Aorta (tissue), 5 donors: ENCODE measurements at regions not wholly inside any gene's neighbourhood (a gene's known extent, or its start where the extent isn't known, plus 50 kb on each side); places are given as distances from the start of the nearest gene placed in this dataset.

ENCODE experiments used
- ATAC-seq: fragments of 200-7000 bp; cut with Tn5 transposase; one replicate; pipeline ENCODE4 v1.9.1; 2022; ENCODE audit warnings: moderate library complexity; ENCODE audit not compliant: low FRiP score
- DNase-seq, 2 donors: peaks; one replicate each; pipeline ENCODE4 v3.0.0-alpha.2; 2020
- H3K27ac ChIP-seq, 2 donors: one replicate each; pipeline ENCODE4 v1.5.1; 2013; ENCODE audit warnings: low read length in 2 of 2, mild to moderate bottlenecking in 2 of 2, moderate library complexity in 2 of 2, control low read depth in 1 of 2, inconsistent platforms in 1 of 2, low read depth in 1 of 2
- H3K27me3 ChIP-seq, 2 donors: one replicate each; pipeline ENCODE4 v1.6.1; 2013; ENCODE audit warnings: control low read depth in 1 of 2, low read length in 1 of 2, mild to moderate bottlenecking in 1 of 2, moderate library complexity in 1 of 2; ENCODE audit not compliant: insufficient read depth in 2 of 2, control insufficient read depth in 1 of 2
- H3K36me3 ChIP-seq, 2 donors: one replicate each; pipeline ENCODE4 v1.6.1; 2013; ENCODE audit warnings: control low read depth in 1 of 2, low read length in 1 of 2, mild to moderate bottlenecking in 1 of 2; ENCODE audit not compliant: insufficient read depth in 2 of 2, control insufficient read depth in 1 of 2
- H3K4me1 ChIP-seq, 2 donors: one replicate each; pipeline ENCODE4 v1.6.1; 2013; ENCODE audit warnings: low read length in 2 of 2, control low read depth in 1 of 2, mild to moderate bottlenecking in 1 of 2, moderate library complexity in 1 of 2; ENCODE audit not compliant: insufficient read depth in 2 of 2, control insufficient read depth in 1 of 2
- H3K4me3 ChIP-seq, 2 donors: one replicate each; pipeline ENCODE4 v1.5.1; 2013; ENCODE audit warnings: low read length in 2 of 2, control low read depth in 1 of 2, mild to moderate bottlenecking in 1 of 2
- H3K9me3 ChIP-seq: one replicate; pipeline ENCODE4 v1.6.1; 2013; ENCODE audit warnings: mild to moderate bottlenecking, low read length; ENCODE audit not compliant: control insufficient read depth
- WGBS, 2 donors: extraction: QIAGEN DNeasy Blood & Tissue Kit; methylation state at CpG; one replicate each; pipeline ENCODE4 v1.1.7; 2013; 5-methylcytosine and 5-hydroxymethylcytosine counted together
- intact Hi-C, 2 donors: fragments of 100-400 bp; cut with DNase I; formaldehyde crosslinking; loops; one replicate each; pipeline versions ENCODE4 v1.14.2 to v1.15.0; 2022
- donor health status: healthy with polysubstance abuse.
- donor health status: Bipolar disorder and iron deficiency.
- donor health status: DM: no; HTN: no; CAD: no.
- donor health status: DM: no; HTN: no; CAD: no.
- donor health status: DM: yes; HTN: yes; CAD: no.

- WGBS, 2 donors: 44 to 61% methylated on average over 7 of the region's 7 CpGs
- Histone ChIP-seq H3K4me1 (no peaks in the 10 kb centered on the region), H3K4me3 (no peak overlapping the region), H3K27me3 (no peaks in the 10 kb centered on the region), H3K36me3 (no peaks in the 10 kb centered on the region), H3K27ac (no peak overlapping the region), H3K9me3 (peaks cover 1% of the 10 kb centered on the region)
- intact Hi-C loops: no loop called here
- ATAC-seq (no peak), DNase-seq (no peak)
These were observed 1519.7 kb downstream of the BRD1 start for GRCh38 chr22:48307931-48308330.

- 78 to 81% methylated on average over 19 of the region's 19 CpGs for WGBS, 2 donors
- ATAC-seq: no peak
- Histone ChIP-seq H3K27ac (no peak overlapping the region), H3K4me3 (no peak overlapping the region), H3K27me3 (no peaks in the 10 kb centered on the region), H3K36me3 (no peaks in the 10 kb centered on the region), H3K9me3 (no peaks in the 10 kb centered on the region), H3K4me1 (no peaks in the 10 kb centered on the region)
- intact Hi-C loops: no loop called here
- no peak for DNase-seq
These were observed 1520.7 kb downstream of the BRD1 start for GRCh38 chr22:48306785-48307510.

- Histone ChIP-seq H3K9me3 (no peaks in the 10 kb centered on the region), H3K36me3 (no peaks in the 10 kb centered on the region), H3K4me3 (no peak overlapping the region), H3K27me3 (no peaks in the 10 kb centered on the region), H3K27ac (no peak overlapping the region), H3K4me1 (no peaks in the 10 kb centered on the region)
- ATAC-seq (no peak), DNase-seq (no peak)
- 79 to 81% methylated on average over 8 of the region's 8 CpGs for WGBS, 2 donors
- intact Hi-C loops: no loop called here
These were observed 1521.4 kb downstream of the BRD1 start for GRCh38 chr22:48306284-48306683.

GRCh38 chr22:48305726-48306235, 1521.9 kb downstream of the BRD1 start:
- no peaks in the 10 kb centered on the region for H3K9me3 ChIP-seq
- no peaks in the 10 kb centered on the region for H3K27me3 ChIP-seq
- H3K4me3 ChIP-seq: no peak overlapping the region
- H3K4me1 ChIP-seq: no peaks in the 10 kb centered on the region
- DNase-seq (no peak), ATAC-seq (no peak)
- no peaks in the 10 kb centered on the region for H3K36me3 ChIP-seq
- intact Hi-C loops: no loop called here
- WGBS, 2 donors: 79 to 84% methylated on average over 13 to 14 of the region's 14 CpGs
- no peak overlapping the region for H3K27ac ChIP-seq

- H3K9me3 ChIP-seq: no peaks in the 10 kb centered on the region
- 68 to 75% methylated on average over 5 of the region's 5 CpGs for WGBS, 2 donors
- DNase-seq (no peak), ATAC-seq (no peak)
- no peak overlapping the region for H3K27ac ChIP-seq
- H3K4me3 ChIP-seq: no peak overlapping the region
- no peaks in the 10 kb centered on the region for H3K27me3 ChIP-seq
- intact Hi-C loops: no loop called here
- H3K36me3 ChIP-seq: no peaks in the 10 kb centered on the region
- H3K4me1 ChIP-seq: no peaks in the 10 kb centered on the region
These were observed 1524.3 kb downstream of the BRD1 start for GRCh38 chr22:48303369-48303725.

GRCh38 chr22:48302657-48303368, 1524.9 kb downstream of the BRD1 start:
- Histone ChIP-seq H3K4me1 (no peaks in the 10 kb centered on the region), H3K9me3 (no peaks in the 10 kb centered on the region), H3K27ac (no peak overlapping the region), H3K27me3 (no peaks in the 10 kb centered on the region), H3K4me3 (no peak overlapping the region), H3K36me3 (no peaks in the 10 kb centered on the region)
- intact Hi-C loops: no loop called here
- WGBS, 2 donors: 76 to 81% methylated on average over 20 of the region's 20 CpGs
- ATAC-seq (no peak), DNase-seq (no peak)

GRCh38 chr22:48301908-48302307, 1525.8 kb downstream of the BRD1 start:
- ATAC-seq (no peak), DNase-seq (no peak)
- no peak overlapping the region for H3K27ac ChIP-seq
- WGBS, 2 donors: 75 to 76% methylated on average over 8 of the region's 8 CpGs
- H3K27me3 ChIP-seq: no peaks in the 10 kb centered on the region
- H3K4me1 ChIP-seq: no peaks in the 10 kb centered on the region
- no peak overlapping the region for H3K4me3 ChIP-seq
- intact Hi-C loops: no loop called here
- no peaks in the 10 kb centered on the region for H3K9me3 ChIP-seq
- no peaks in the 10 kb centered on the region for H3K36me3 ChIP-seq

- intact Hi-C loops: no loop called here
- H3K4me1 ChIP-seq: no peaks in the 10 kb centered on the region
- H3K36me3 ChIP-seq: no peaks in the 10 kb centered on the region
- H3K27me3 ChIP-seq: no peaks in the 10 kb centered on the region
- no peak overlapping the region for H3K4me3 ChIP-seq
- ATAC-seq: no peak
- no peak for DNase-seq
- WGBS, 2 donors: 68 to 72% methylated on average over 11 of the region's 11 CpGs
- no peaks in the 10 kb centered on the region for H3K9me3 ChIP-seq
- no peak overlapping the region for H3K27ac ChIP-seq
These were observed 1526.3 kb downstream of the BRD1 start for GRCh38 chr22:48301421-48301820.

GRCh38 chr22:48300877-48301276, 1526.8 kb downstream of the BRD1 start:
- 88 to 89% methylated on average over 11 of the region's 11 CpGs for WGBS, 2 donors
- Histone ChIP-seq H3K36me3 (no peaks in the 10 kb centered on the region), H3K9me3 (no peaks in the 10 kb centered on the region), H3K27me3 (no peaks in the 10 kb centered on the region), H3K27ac (no peak overlapping the region), H3K4me1 (no peaks in the 10 kb centered on the region), H3K4me3 (no peak overlapping the region)
- DNase-seq (no peak), ATAC-seq (no peak)
- intact Hi-C loops: no loop called here
